Activated CD4-positive, alpha-beta memory T cell treated with anti-CD3 and anti-CD28 coated beads for 36 hours (primary cell): ENCODE measurements at regions not wholly inside any gene's neighbourhood (a gene's known extent, or its start where the extent isn't known, plus 50 kb on each side); places are given as distances from the start of the nearest gene placed in this dataset.
"Not testable (repeated sequence)": the region's sequence is repeated elsewhere in the genome, so short reads cannot be mapped to it uniquely, and the experiment has no call there.

ENCODE experiments used
- CTCF ChIA-PET: fragments of 350-600 bp; sonication (Branson Sonifier 250); formaldehyde crosslinking; loops from one replicate; lab custom pipeline; 2021; ENCODE audit warnings: antibody characterized with exemption, inconsistent platforms; lab: Charles Lee
- POLR2A ChIA-PET: fragments of 350-600 bp; sonication (Branson Sonifier 250); formaldehyde crosslinking; loops from one replicate; lab custom pipeline; 2021; ENCODE audit warnings: antibody characterized with exemption; lab: Charles Lee
- DNase-seq: peaks from one replicate; pipeline ENCODE4 v3.0.0-alpha.2; 2020
- H3K27ac Mint-ChIP-seq: one replicate; pipeline ENCODE4 v1.8.0; 2021; ENCODE audit warnings: mixed read lengths
- H3K27me3 Mint-ChIP-seq: one replicate; pipeline ENCODE4 v1.8.0; 2021; ENCODE audit warnings: mixed read lengths
- H3K36me3 Mint-ChIP-seq: one replicate; pipeline ENCODE4 v1.8.0; 2021; ENCODE audit warnings: mixed read lengths
- H3K4me1 Mint-ChIP-seq: one replicate; pipeline ENCODE4 v1.8.0; 2021; ENCODE audit warnings: low read depth, mixed read lengths
- H3K4me3 Mint-ChIP-seq: one replicate; pipeline ENCODE4 v1.8.0; 2021; ENCODE audit warnings: mild to moderate bottlenecking, mixed read lengths
- H3K9me3 Mint-ChIP-seq: one replicate; pipeline ENCODE4 v1.8.0; 2021; ENCODE audit warnings: mixed read lengths
- intact Hi-C: fragments of 100-400 bp; cut with micrococcal nuclease; formaldehyde crosslinking; loops from one replicate; pipeline ENCODE4 v1.15.1; 2023

- CTCF ChIA-PET, result no interaction called here
- Mint-ChIP-seq H3K27ac (no peak overlapping the region), H3K4me1 (no peaks in the 10 kb centered on the region), H3K27me3 (no peaks in the 10 kb centered on the region), H3K36me3 (no peaks in the 10 kb centered on the region), H3K9me3 (no peaks in the 10 kb centered on the region), H3K4me3 (no peak overlapping the region)
- intact Hi-C loops, result no loop called here
- no peak for DNase-seq
- POLR2A ChIA-PET, result no interaction called here
Measured at GRCh38 chr4:20196476-20196875, 55.2 kb upstream of the SLIT2 start.

GRCh38 chr4:20195071-20195885, 56.4 kb upstream of the SLIT2 start:
- no peaks in the 10 kb centered on the region for H3K4me1 Mint-ChIP-seq
- H3K36me3 Mint-ChIP-seq, result no peaks in the 10 kb centered on the region
- H3K27me3 Mint-ChIP-seq, result no peaks in the 10 kb centered on the region
- H3K4me3 Mint-ChIP-seq, result no peak overlapping the region
- no peak for DNase-seq
- no peaks in the 10 kb centered on the region for H3K9me3 Mint-ChIP-seq
- CTCF ChIA-PET, result no interaction called here
- POLR2A ChIA-PET, result no interaction called here
- no peak overlapping the region for H3K27ac Mint-ChIP-seq
- intact Hi-C loops, result no loop called here

GRCh38 chr4:20194123-20195013, 57.3 kb upstream of the SLIT2 start:
- no peaks in the 10 kb centered on the region for H3K4me1 Mint-ChIP-seq
- H3K9me3 Mint-ChIP-seq, result peaks cover 7% of the 10 kb centered on the region
- no peak for DNase-seq
- ChIA-PET POLR2A (no interaction called here), CTCF (no interaction called here)
- no peak overlapping the region for H3K4me3 Mint-ChIP-seq
- H3K27ac Mint-ChIP-seq, result no peak overlapping the region
- intact Hi-C loops, result no loop called here
- H3K36me3 Mint-ChIP-seq, result no peaks in the 10 kb centered on the region
- no peaks in the 10 kb centered on the region for H3K27me3 Mint-ChIP-seq

- Mint-ChIP-seq H3K27me3 (no peaks in the 10 kb centered on the region), H3K9me3 (peaks cover 7% of the 10 kb centered on the region), H3K36me3 (no peaks in the 10 kb centered on the region), H3K27ac (no peak overlapping the region), H3K4me3 (no peak overlapping the region), H3K4me1 (no peaks in the 10 kb centered on the region)
- intact Hi-C loops, result no loop called here
- ChIA-PET CTCF (no interaction called here), POLR2A (no interaction called here)
- no peak for DNase-seq
Measured at GRCh38 chr4:20193141-20193936, 58.4 kb upstream of the SLIT2 start.

- no peaks in the 10 kb centered on the region for H3K36me3 Mint-ChIP-seq
- no peaks in the 10 kb centered on the region for H3K4me1 Mint-ChIP-seq
- H3K9me3 Mint-ChIP-seq, result peaks cover 7% of the 10 kb centered on the region
- intact Hi-C loops, result no loop called here
- ChIA-PET CTCF (no interaction called here), POLR2A (no interaction called here)
- H3K27ac Mint-ChIP-seq, result no peak overlapping the region
- DNase-seq, result no peak
- no peaks in the 10 kb centered on the region for H3K27me3 Mint-ChIP-seq
- H3K4me3 Mint-ChIP-seq, result no peak overlapping the region
Measured at GRCh38 chr4:20192736-20193135, 59.0 kb upstream of the SLIT2 start.

- intact Hi-C loops, result no loop called here
- ChIA-PET CTCF (no interaction called here), POLR2A (no interaction called here)
- Mint-ChIP-seq H3K36me3 (no peaks in the 10 kb centered on the region), H3K4me3 (no peak overlapping the region), H3K9me3 (peaks cover 18% of the 10 kb centered on the region), H3K27me3 (no peaks in the 10 kb centered on the region), H3K27ac (no peak overlapping the region), H3K4me1 (no peaks in the 10 kb centered on the region)
- no peak for DNase-seq
Measured at GRCh38 chr4:20185103-20185502, 66.6 kb upstream of the SLIT2 start.

GRCh38 chr4:20183131-20183530, 68.6 kb upstream of the SLIT2 start:
- H3K9me3 Mint-ChIP-seq, result peaks cover 14% of the 10 kb centered on the region
- intact Hi-C loops, POLR2A ChIA-PET, DNase-seq, H3K27ac Mint-ChIP-seq, H3K36me3 Mint-ChIP-seq, H3K4me1 Mint-ChIP-seq, H3K27me3 Mint-ChIP-seq, CTCF ChIA-PET, H3K4me3 Mint-ChIP-seq: not testable (repeated sequence)

GRCh38 chr4:20181926-20182325, 69.8 kb upstream of the SLIT2 start:
- Mint-ChIP-seq H3K36me3 (no peaks in the 10 kb centered on the region), H3K27ac (no peak overlapping the region), H3K4me3 (no peak overlapping the region), H3K4me1 (no peaks in the 10 kb centered on the region), H3K9me3 (peaks cover 19% of the 10 kb centered on the region), H3K27me3 (no peaks in the 10 kb centered on the region)
- intact Hi-C loops, result no loop called here
- ChIA-PET CTCF (no interaction called here), POLR2A (no interaction called here)
- no peak for DNase-seq

- intact Hi-C loops, result no loop called here
- H3K9me3 Mint-ChIP-seq, result peaks cover 30% of the 10 kb centered on the region
- ChIA-PET POLR2A (no interaction called here), CTCF (no interaction called here)
- H3K36me3 Mint-ChIP-seq, result no peaks in the 10 kb centered on the region
- no peak overlapping the region for H3K27ac Mint-ChIP-seq
- no peaks in the 10 kb centered on the region for H3K27me3 Mint-ChIP-seq
- no peak for DNase-seq
- no peaks in the 10 kb centered on the region for H3K4me1 Mint-ChIP-seq
- H3K4me3 Mint-ChIP-seq, result no peak overlapping the region
Measured at GRCh38 chr4:20180509-20180908, 71.2 kb upstream of the SLIT2 start.

GRCh38 chr4:20178902-20179576, 72.7 kb upstream of the SLIT2 start:
- POLR2A ChIA-PET, result no interaction called here

GRCh38 chr4:20176881-20177280, 74.8 kb upstream of the SLIT2 start:
- intact Hi-C loops, result no loop called here
- H3K27me3 Mint-ChIP-seq, result no peaks in the 10 kb centered on the region
- H3K27ac Mint-ChIP-seq, result no peak overlapping the region
- H3K4me1 Mint-ChIP-seq, result no peaks in the 10 kb centered on the region
- H3K9me3 Mint-ChIP-seq, result peaks cover 27% of the 10 kb centered on the region
- CTCF ChIA-PET, result no interaction called here
- no peak overlapping the region for H3K4me3 Mint-ChIP-seq
- DNase-seq, result no peak
- POLR2A ChIA-PET, result no interaction called here
- no peaks in the 10 kb centered on the region for H3K36me3 Mint-ChIP-seq

More at GRCh38 chr4:20178902-20179576, 72.7 kb upstream of the SLIT2 start:
- CTCF ChIA-PET, result no interaction called here
- Mint-ChIP-seq H3K27me3 (no peaks in the 10 kb centered on the region), H3K4me1 (no peaks in the 10 kb centered on the region), H3K36me3 (no peaks in the 10 kb centered on the region), H3K4me3 (no peak overlapping the region), H3K9me3 (peaks cover 30% of the 10 kb centered on the region), H3K27ac (no peak overlapping the region)
- DNase-seq, result no peak
- intact Hi-C loops, result no loop called here
